ENCODE measurements at regions not wholly inside any gene's neighbourhood (a gene's known extent, or its start where the extent isn't known, plus 50 kb on each side); places are given as distances from the start of the nearest gene placed in this dataset.

GRCh38 chr15:47410247-47410646 is 307.1 kb upstream of the SEMA6D start:
- Histone ChIP-seq H3K9ac (ENCODE audit: low read depth in 1 of 2, low read length in 2 of 2) (no peak overlapping the region), H3K27ac (ENCODE audit: low read depth in 1 of 2, low read length in 2 of 2) (no peak overlapping the region), H3K36me3 (ENCODE audit: control insufficient read depth in 4 of 4, insufficient read depth in 3 of 4, low read depth in 1 of 4, low read length in 3 of 4) (no peaks in the 10 kb centered on the region), H3K4me3 (ENCODE audit: low read depth in 1 of 3, low read length in 3 of 3) (no peak overlapping the region), H3K9me3 (ENCODE audit: control insufficient read depth in 4 of 4, low read length in 3 of 4) (no peaks in the 10 kb centered on the region), H3K4me1 (ENCODE audit: control insufficient read depth in 4 of 4, insufficient read depth in 4 of 4, low read length in 3 of 4) (no peaks in the 10 kb centered on the region), H3K27me3 (ENCODE audit: control insufficient read depth in 4 of 4, insufficient read depth in 4 of 4, low read length in 3 of 4) (peaks cover 0 to 3% (median 1%) of the 10 kb centered on the region in 4 donors)
- WGBS, result 58% methylated on average over 3 of the region's 3 CpGs
- TF ChIP-seq RAD21 (IDR thresholded peaks at IDR 0.05) (no peak), REST (IDR thresholded peaks at IDR 0.05) (no peak), ATF3 (IDR thresholded peaks at IDR 0.05) (no peak), HNF4G (IDR thresholded peaks at IDR 0.05) (no peak), FOXA2 (IDR thresholded peaks at IDR 0.05) (no peak), YY1 (IDR thresholded peaks at IDR 0.05) (no peak), JUND (IDR thresholded peaks at IDR 0.05) (no peak), RXRA (IDR thresholded peaks at IDR 0.05) (no peak), FOXA1 (IDR thresholded peaks at IDR 0.05) (no peak), TAF1 (conservative IDR thresholded peaks at IDR 0.05) (no peak), SP1 (IDR thresholded peaks at IDR 0.05) (no peak), GABPA (IDR thresholded peaks at IDR 0.05 in 1 of 2, conservative IDR thresholded peaks at IDR 0.05 in 1 of 2) (no peak), EGR1 (IDR thresholded peaks at IDR 0.05; ENCODE audit: low read depth in 2 of 2) (no peak), CTCF (IDR thresholded peaks at IDR 0.05; ENCODE audit: low read depth, low read length, missing input control) (no peak)
- TF ChIP-seq, protein P1, sequence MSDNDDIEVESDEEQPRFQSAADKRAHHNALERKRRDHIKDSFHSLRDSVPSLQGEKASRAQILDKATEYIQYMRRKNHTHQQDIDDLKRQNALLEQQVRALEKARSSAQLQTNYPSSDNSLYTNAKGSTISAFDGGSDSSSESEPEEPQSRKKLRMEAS (IDR thresholded peaks at IDR 0.05), result no peak
- TF ChIP-seq, protein P2, sequence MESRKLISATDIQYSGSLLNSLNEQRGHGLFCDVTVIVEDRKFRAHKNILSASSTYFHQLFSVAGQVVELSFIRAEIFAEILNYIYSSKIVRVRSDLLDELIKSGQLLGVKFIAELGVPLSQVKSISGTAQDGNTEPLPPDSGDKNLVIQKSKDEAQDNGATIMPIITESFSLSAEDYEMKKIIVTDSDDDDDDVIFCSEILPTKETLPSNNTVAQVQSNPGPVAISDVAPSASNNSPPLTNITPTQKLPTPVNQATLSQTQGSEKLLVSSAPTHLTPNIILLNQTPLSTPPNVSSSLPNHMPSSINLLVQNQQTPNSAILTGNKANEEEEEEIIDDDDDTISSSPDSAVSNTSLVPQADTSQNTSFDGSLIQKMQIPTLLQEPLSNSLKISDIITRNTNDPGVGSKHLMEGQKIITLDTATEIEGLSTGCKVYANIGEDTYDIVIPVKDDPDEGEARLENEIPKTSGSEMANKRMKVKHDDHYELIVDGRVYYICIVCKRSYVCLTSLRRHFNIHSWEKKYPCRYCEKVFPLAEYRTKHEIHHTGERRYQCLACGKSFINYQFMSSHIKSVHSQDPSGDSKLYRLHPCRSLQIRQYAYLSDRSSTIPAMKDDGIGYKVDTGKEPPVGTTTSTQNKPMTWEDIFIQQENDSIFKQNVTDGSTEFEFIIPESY (IDR thresholded peaks at IDR 0.05), result no peak
- DNase-seq (ENCODE audit: low spot score), result no peak

DNA sequence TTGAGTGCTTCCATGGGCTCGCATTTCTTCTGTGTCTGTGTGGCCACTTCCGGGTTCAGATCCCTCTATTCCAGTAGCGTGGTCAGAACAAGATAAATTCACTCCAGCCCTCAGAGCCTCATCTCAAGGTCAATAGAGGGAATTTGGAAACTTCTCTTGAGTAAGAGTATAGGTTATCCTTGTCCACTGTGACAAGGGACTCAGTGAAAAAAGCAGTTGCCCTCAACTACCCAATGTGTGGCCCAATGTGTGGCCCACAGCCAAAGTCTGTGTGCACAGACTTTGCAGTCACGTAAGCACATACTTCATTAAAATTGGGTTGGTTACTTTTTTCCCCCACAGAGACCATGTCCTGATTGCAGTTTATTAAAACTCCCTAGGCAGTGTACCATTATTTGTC is 305.6 kb upstream of the SEMA6D start:
- H3K4me3 ChIP-seq (ENCODE audit: low read depth in 1 of 3, low read length in 3 of 3), result no peak overlapping the region
- H3K9ac ChIP-seq (ENCODE audit: low read depth in 1 of 2, low read length in 2 of 2), result no peak overlapping the region
- no peaks in the 10 kb centered on the region for H3K9me3 ChIP-seq (ENCODE audit: control insufficient read depth in 4 of 4, low read length in 3 of 4)
- H3K4me1 ChIP-seq (ENCODE audit: control insufficient read depth in 4 of 4, insufficient read depth in 4 of 4, low read length in 3 of 4), result no peaks in the 10 kb centered on the region
- no peak overlapping the region for H3K27ac ChIP-seq (ENCODE audit: low read depth in 1 of 2, low read length in 2 of 2)
- WGBS, result 77% methylated on average over 4 of the region's 4 CpGs
- H3K36me3 ChIP-seq (ENCODE audit: control insufficient read depth in 4 of 4, insufficient read depth in 3 of 4, low read depth in 1 of 4, low read length in 3 of 4), result no peaks in the 10 kb centered on the region
- no peak for DNase-seq (ENCODE audit: low spot score)
- H3K27me3 ChIP-seq (ENCODE audit: control insufficient read depth in 4 of 4, insufficient read depth in 4 of 4, low read length in 3 of 4), result peaks cover 0 to 3% (median 0%) of the 10 kb centered on the region in 4 donors
- TF ChIP-seq RAD21 (IDR thresholded peaks at IDR 0.05), result no peak
- no peak for TF ChIP-seq RXRA (IDR thresholded peaks at IDR 0.05)
- TF ChIP-seq, protein P1 (IDR thresholded peaks at IDR 0.05), result no peak
- TF ChIP-seq TAF1 (conservative IDR thresholded peaks at IDR 0.05), result no peak
